Endothelial cell of umbilical vein (primary cell): ENCODE measurements at regions not wholly inside any gene's neighbourhood (a gene's known extent, or its start where the extent isn't known, plus 50 kb on each side); places are given as distances from the start of the nearest gene placed in this dataset.
"Not testable (repeated sequence)": the region's sequence is repeated elsewhere in the genome, so short reads cannot be mapped to it uniquely, and the experiment has no call there.

ENCODE experiments used
- BruUV-seq: library from RNA; stranded (reverse); fragments of 400-500 nt; replicated peaks from 2 replicates; lab custom pipeline; 2021; lab: Mats Ljungman, UMichigan
- CTCF ChIA-PET: fragments of 300-600, 350-600 bp; sonication (Branson Sonifier 250); formaldehyde crosslinking; loops from one replicate; lab custom pipeline; 2021; ENCODE audit warnings: antibody characterized with exemption, inconsistent platforms; lab: Charles Lee
- POLR2A ChIA-PET: fragments of 300-600, 350-600 bp; sonication (Branson Sonifier 250); formaldehyde crosslinking; loops from one replicate; lab custom pipeline; 2021; ENCODE audit warnings: antibody characterized with exemption, inconsistent platforms; lab: Charles Lee
- DNase-seq: peaks from one replicate; pipeline ENCODE4 v3.0.0-alpha.2; 2011; ENCODE audit warnings: low read depth, low spot score
- FAIRE-seq: peaks from 2 replicates; lab custom pipeline; 2011; peaks lifted over from hg19 to GRCh38; lab: Jason Lieb, UNC
- H2AFZ ChIP-seq: 2 replicates; pipeline ENCODE4 v1.6.0; 2012; ENCODE audit warnings: low read depth, low read length, control low read depth, inconsistent platforms
- H3K27ac ChIP-seq: 2 replicates; pipeline ENCODE4 v1.5.1; 2011; ENCODE audit warnings: low read depth, mild to moderate bottlenecking, control low read depth, low read length, moderate library complexity; ENCODE audit not compliant: insufficient read depth
- H3K27me3 ChIP-seq, 2 experiments: 2 replicates each; pipeline versions ENCODE4 v1.6.0 to v1.6.1; 2011; ENCODE audit warnings: low read length in 2 of 2, mixed read lengths in 1 of 2; ENCODE audit not compliant: control insufficient read depth in 2 of 2, insufficient read depth in 2 of 2
- H3K36me3 ChIP-seq, 2 experiments: 2 replicates in 1 of 2; 3 replicates in 1 of 2; pipeline ENCODE4 v1.5.1; 2011; ENCODE audit warnings: low read length in 2 of 2, mild to moderate bottlenecking in 1 of 2, moderate library complexity in 1 of 2; ENCODE audit not compliant: control insufficient read depth in 2 of 2, insufficient read depth in 2 of 2; ENCODE audit errors: extremely low read depth in 1 of 2
- H3K4me1 ChIP-seq: 3 replicates; pipeline ENCODE4 v1.5.1; 2011; ENCODE audit warnings: mild to moderate bottlenecking, low read length; ENCODE audit not compliant: control insufficient read depth, insufficient read depth; ENCODE audit errors: extremely low read depth
- H3K4me2 ChIP-seq: 2 replicates; pipeline ENCODE4 v1.6.1; 2011; ENCODE audit warnings: low read length, control low read depth, mixed read lengths; ENCODE audit not compliant: insufficient read depth
- H3K4me3 ChIP-seq, 3 experiments: fragments of 200-600 bp in 1 of 3; sonication (generic), shearing (Covaris generic) in 1 of 3; replicated peaks in 1 of 3; 2 replicates each; pipeline ENCODE4 v1.5.1; 2011 to 2016; ENCODE audit warnings: control low read depth in 3 of 3, low read length in 3 of 3, mild to moderate bottlenecking in 2 of 3, inconsistent platforms in 1 of 3, low read depth in 1 of 3, moderate library complexity in 1 of 3; ENCODE audit not compliant: insufficient read depth in 1 of 3
- H3K79me2 ChIP-seq: 2 replicates; pipeline ENCODE4 v1.6.0; 2012; ENCODE audit warnings: low read length, inconsistent platforms; ENCODE audit not compliant: control insufficient read depth, insufficient read depth
- H3K9ac ChIP-seq: replicated peaks from 2 replicates; pipeline ENCODE3; 2011; ENCODE audit warnings: low read length, control low read depth; ENCODE audit not compliant: insufficient read depth; ENCODE audit errors: extremely low read depth
- H3K9me1 ChIP-seq: replicated peaks from 3 replicates; pipeline ENCODE4 v1.6.0; 2011; ENCODE audit warnings: mild to moderate bottlenecking, low read length; ENCODE audit not compliant: control insufficient read depth, insufficient read depth; ENCODE audit errors: extremely low read depth
- H3K9me3 ChIP-seq: replicated peaks from 2 replicates; pipeline ENCODE4 v1.5.1; 2012; ENCODE audit warnings: low read length, inconsistent platforms; ENCODE audit not compliant: control insufficient read depth, insufficient read depth
- H4K20me1 ChIP-seq: replicated peaks from 2 replicates; pipeline ENCODE3; 2011; ENCODE audit warnings: mild to moderate bottlenecking, low read length; ENCODE audit not compliant: control insufficient read depth, insufficient read depth; ENCODE audit errors: extremely low read depth
- EZH2 ChIP-seq: IDR thresholded peaks from 2 replicates; pipeline ENCODE4 v1.6.1; 2012; ENCODE audit warnings: borderline replicate concordance, low read depth, mild to moderate bottlenecking, moderate library complexity, low read length, inconsistent platforms; ENCODE audit not compliant: severe bottlenecking
- JUN ChIP-seq: IDR thresholded peaks from 2 replicates; pipeline ENCODE4 v1.6.1; 2011; ENCODE audit warnings: borderline replicate concordance, low read depth; ENCODE audit not compliant: insufficient read length, insufficient read depth
- dilution Hi-C: fragments of 300-500 bp; cut with MboI; formaldehyde crosslinking; loops from one replicate; pipeline ENCODE4 v1.15.0; 2019; ENCODE audit warnings: low sequenced_read_pairs; ENCODE audit not compliant: extremely low pct_ligation_motif_present
- intact Hi-C: fragments of 100-400 bp; cut with micrococcal nuclease; formaldehyde crosslinking; loops from one replicate; pipeline ENCODE4 v1.10.0; 2022

- H3K9me1 ChIP-seq, result no peaks in the 10 kb centered on the region
- no peak overlapping the region for H3K27ac ChIP-seq
- no peaks in the 10 kb centered on the region for H4K20me1 ChIP-seq
- DNase-seq (no peak), FAIRE-seq (no peak)
- TF ChIP-seq JUN (no peak), EZH2 (no peak)
- H3K4me3 ChIP-seq, result no peak overlapping the region
- no TSS peak for BruUV-seq
- no peaks in the 10 kb centered on the region for H3K27me3 ChIP-seq
- no peak overlapping the region for H3K9ac ChIP-seq
- intact Hi-C loops (no loop called here), dilution Hi-C loops (no loop called here)
- H3K4me1 ChIP-seq, result no peaks in the 10 kb centered on the region
- no peak overlapping the region for H2AFZ ChIP-seq
- H3K79me2 ChIP-seq, result no peaks in the 10 kb centered on the region
- H3K36me3 ChIP-seq, result no peaks in the 10 kb centered on the region
- POLR2A ChIA-PET, result no interaction called here
- no peak overlapping the region for H3K4me2 ChIP-seq
- H3K9me3 ChIP-seq, result no peaks in the 10 kb centered on the region
- CTCF ChIA-PET, result no interaction called here
Observed at GRCh38 chr2:176926453-176926852, 286.1 kb upstream of the HNRNPA3 start.

DNA sequence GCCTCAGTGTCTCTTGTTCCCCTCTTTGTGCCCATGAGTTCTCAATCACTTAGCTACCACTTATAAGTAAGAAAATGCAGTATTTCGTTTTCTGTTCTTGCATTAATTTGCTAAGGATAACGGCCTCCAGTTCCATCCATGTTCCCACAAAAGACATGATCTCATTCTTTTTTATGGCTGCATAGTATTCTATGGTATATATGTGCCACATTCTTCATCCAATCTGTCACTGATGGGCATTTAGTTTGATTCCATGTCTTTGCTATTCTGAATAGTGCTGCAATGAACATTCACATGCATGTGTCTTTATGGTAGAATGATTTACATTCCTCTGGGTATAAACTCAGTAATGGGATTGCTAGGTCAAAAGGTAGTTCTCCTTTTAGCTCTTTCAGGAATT lies 283.2 kb upstream of the HNRNPA3 start:
- POLR2A ChIA-PET, H3K36me3 ChIP-seq, H3K4me1 ChIP-seq, H3K4me2 ChIP-seq, DNase-seq, H3K79me2 ChIP-seq, dilution Hi-C loops, intact Hi-C loops, H4K20me1 ChIP-seq, FAIRE-seq, H3K9me1 ChIP-seq, H3K27me3 ChIP-seq, H3K9ac ChIP-seq, H3K4me3 ChIP-seq, H3K27ac ChIP-seq, H3K9me3 ChIP-seq, H2AFZ ChIP-seq, BruUV-seq: not testable (repeated sequence)
- CTCF ChIA-PET, result interaction anchor here (1.2 kb wide), 1 partner anchor 8 kb away, joined by 3 read pairs; no protein-coding TSS in a partner anchor
